ENCODE measurements at regions not wholly inside any gene's neighbourhood (a gene's known extent, or its start where the extent isn't known, plus 50 kb on each side); places are given as distances from the start of the nearest gene placed in this dataset.
A peak's percentile ranks its signal among the peaks of the same experiment; 100 is the strongest.

DNA sequence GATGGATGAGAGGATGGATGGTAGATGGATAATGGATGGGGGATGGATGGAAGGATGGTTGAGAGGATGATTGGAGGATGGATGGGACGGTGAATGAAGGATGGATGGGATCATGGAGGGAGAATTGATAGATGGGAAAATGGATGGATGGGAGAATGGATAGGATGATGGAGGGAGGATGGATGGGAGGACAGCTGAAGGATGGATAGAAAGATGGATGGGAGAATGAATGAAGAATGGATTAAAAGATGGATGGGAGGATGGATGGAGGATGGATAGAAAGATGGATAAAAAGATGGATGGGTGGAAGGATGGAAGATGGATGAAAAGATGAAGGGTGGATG, 218.3 kb upstream of the IER5L start (continued):
- no peak for TF ChIP-seq ZC3H10 (CRISPR knock-in tag; IDR thresholded peaks at IDR 0.05)

DNA sequence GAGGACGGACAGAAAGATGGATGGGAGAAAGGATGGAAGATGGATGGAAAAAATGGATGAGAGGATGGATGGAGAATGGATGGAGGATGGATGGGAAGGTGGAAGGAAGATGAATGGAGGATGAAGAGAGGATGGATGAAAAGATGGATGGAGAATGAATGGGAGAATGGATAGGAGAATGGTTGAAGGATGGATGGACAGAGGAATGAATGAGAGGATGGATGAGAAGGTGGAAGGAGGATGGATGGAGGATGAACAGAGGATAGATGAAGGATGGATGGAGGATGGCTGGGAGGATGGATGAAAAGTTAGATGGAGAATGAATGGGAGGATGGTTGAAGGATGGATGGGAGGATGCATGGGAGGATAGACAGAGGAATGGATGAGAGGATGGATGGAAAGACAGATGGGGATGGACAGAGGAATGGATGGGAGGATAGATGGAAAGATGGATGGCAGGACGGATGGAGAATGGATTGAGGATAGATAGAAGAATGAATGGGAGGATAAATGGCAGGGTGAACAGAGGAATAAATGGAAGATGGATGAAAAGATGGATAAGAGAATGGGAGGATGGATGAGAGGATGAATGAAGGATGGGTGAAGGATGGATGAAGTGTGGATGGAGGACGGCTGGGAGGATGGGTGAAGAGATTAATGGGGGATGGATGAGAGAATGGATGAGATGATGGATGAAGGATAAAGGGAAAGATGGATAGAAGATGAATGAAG, 217.7 kb upstream of the IER5L start:
- no peak for ATAC-seq
- no peak for TF ChIP-seq CSDC2 (CRISPR knock-in tag; IDR thresholded peaks at IDR 0.05)
- no peak for TF ChIP-seq ESRRG (CRISPR knock-in tag; IDR thresholded peaks at IDR 0.05)
- TF ChIP-seq ZC3H10 (CRISPR knock-in tag; IDR thresholded peaks at IDR 0.05): no peak
- TF ChIP-seq GLIS3 (CRISPR knock-in tag; IDR thresholded peaks at IDR 0.05): no peak
- TF ChIP-seq, protein P1, sequence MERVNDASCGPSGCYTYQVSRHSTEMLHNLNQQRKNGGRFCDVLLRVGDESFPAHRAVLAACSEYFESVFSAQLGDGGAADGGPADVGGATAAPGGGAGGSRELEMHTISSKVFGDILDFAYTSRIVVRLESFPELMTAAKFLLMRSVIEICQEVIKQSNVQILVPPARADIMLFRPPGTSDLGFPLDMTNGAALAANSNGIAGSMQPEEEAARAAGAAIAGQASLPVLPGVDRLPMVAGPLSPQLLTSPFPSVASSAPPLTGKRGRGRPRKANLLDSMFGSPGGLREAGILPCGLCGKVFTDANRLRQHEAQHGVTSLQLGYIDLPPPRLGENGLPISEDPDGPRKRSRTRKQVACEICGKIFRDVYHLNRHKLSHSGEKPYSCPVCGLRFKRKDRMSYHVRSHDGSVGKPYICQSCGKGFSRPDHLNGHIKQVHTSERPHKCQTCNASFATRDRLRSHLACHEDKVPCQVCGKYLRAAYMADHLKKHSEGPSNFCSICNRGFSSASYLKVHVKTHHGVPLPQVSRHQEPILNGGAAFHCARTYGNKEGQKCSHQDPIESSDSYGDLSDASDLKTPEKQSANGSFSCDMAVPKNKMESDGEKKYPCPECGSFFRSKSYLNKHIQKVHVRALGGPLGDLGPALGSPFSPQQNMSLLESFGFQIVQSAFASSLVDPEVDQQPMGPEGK (CRISPR knock-in tag; IDR thresholded peaks at IDR 0.05; ENCODE audit: borderline replicate concordance): no peak
- TF ChIP-seq ZNF8 (CRISPR knock-in tag; IDR thresholded peaks at IDR 0.05): no peak
- TF ChIP-seq ZNF565 (CRISPR knock-in tag; conservative IDR thresholded peaks at IDR 0.05; ENCODE audit: low read depth): no peak
- no peak for TF ChIP-seq ZFP3 (CRISPR knock-in tag; IDR thresholded peaks at IDR 0.05)
- no peak for TF ChIP-seq TCF4 (CRISPR knock-in tag; IDR thresholded peaks at IDR 0.05; ENCODE audit: borderline replicate concordance)
- no peak for TF ChIP-seq BACH2 (CRISPR knock-in tag; IDR thresholded peaks at IDR 0.05; ENCODE audit: borderline replicate concordance)
- TF ChIP-seq ZFP30 (CRISPR knock-in tag; IDR thresholded peaks at IDR 0.05): no peak
- no peak for TF ChIP-seq ARNTL (CRISPR knock-in tag; IDR thresholded peaks at IDR 0.05; ENCODE audit: borderline replicate concordance, low read depth)
- no peak for TF ChIP-seq SNAI2 (CRISPR knock-in tag; IDR thresholded peaks at IDR 0.05)
- no peak for TF ChIP-seq ZNF70 (CRISPR knock-in tag; IDR thresholded peaks at IDR 0.05)
- TF ChIP-seq PPARA (CRISPR knock-in tag; IDR thresholded peaks at IDR 0.05; ENCODE audit: borderline replicate concordance): no peak
- TF ChIP-seq, protein P2, sequence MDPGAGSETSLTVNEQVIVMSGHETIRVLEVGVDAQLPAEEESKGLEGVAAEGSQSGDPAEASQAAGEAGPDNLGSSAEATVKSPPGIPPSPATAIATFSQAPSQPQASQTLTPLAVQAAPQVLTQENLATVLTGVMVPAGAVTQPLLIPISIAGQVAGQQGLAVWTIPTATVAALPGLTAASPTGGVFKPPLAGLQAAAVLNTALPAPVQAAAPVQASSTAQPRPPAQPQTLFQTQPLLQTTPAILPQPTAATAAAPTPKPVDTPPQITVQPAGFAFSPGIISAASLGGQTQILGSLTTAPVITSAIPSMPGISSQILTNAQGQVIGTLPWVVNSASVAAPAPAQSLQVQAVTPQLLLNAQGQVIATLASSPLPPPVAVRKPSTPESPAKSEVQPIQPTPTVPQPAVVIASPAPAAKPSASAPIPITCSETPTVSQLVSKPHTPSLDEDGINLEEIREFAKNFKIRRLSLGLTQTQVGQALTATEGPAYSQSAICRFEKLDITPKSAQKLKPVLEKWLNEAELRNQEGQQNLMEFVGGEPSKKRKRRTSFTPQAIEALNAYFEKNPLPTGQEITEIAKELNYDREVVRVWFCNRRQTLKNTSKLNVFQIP (CRISPR knock-in tag; IDR thresholded peaks at IDR 0.05; ENCODE audit: borderline replicate concordance, low read depth): no peak
- no peak for TF ChIP-seq OSR1 (CRISPR knock-in tag; IDR thresholded peaks at IDR 0.05)

DNA sequence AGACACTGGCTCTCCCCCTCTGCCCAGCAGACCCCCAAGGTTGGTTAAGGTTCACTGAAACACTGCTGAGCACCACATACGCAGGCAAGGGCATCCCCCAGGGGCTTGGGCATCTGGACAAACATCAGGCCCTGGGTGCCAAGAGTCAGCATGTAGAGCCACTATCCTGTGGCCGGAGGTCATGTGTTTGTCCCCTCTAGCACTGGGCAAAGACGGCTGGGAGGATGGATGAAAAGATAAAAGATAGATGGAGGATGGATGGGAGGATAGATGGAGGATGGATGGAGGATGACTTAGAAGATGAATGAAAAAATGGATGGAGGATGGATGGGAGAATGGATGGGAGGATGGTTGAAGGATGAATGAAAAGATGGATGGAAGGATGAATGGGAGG, 216.8 kb upstream of the IER5L start:
- ATAC-seq: no peak
- TF ChIP-seq, protein P1 (CRISPR knock-in tag; IDR thresholded peaks at IDR 0.05; ENCODE audit: borderline replicate concordance): no peak
- TF ChIP-seq ISL1 (CRISPR knock-in tag; IDR thresholded peaks at IDR 0.05) (no peak), PPARA (CRISPR knock-in tag; IDR thresholded peaks at IDR 0.05; ENCODE audit: borderline replicate concordance) (no peak), ZNF70 (CRISPR knock-in tag; IDR thresholded peaks at IDR 0.05) (peak; percentile 63)

DNA sequence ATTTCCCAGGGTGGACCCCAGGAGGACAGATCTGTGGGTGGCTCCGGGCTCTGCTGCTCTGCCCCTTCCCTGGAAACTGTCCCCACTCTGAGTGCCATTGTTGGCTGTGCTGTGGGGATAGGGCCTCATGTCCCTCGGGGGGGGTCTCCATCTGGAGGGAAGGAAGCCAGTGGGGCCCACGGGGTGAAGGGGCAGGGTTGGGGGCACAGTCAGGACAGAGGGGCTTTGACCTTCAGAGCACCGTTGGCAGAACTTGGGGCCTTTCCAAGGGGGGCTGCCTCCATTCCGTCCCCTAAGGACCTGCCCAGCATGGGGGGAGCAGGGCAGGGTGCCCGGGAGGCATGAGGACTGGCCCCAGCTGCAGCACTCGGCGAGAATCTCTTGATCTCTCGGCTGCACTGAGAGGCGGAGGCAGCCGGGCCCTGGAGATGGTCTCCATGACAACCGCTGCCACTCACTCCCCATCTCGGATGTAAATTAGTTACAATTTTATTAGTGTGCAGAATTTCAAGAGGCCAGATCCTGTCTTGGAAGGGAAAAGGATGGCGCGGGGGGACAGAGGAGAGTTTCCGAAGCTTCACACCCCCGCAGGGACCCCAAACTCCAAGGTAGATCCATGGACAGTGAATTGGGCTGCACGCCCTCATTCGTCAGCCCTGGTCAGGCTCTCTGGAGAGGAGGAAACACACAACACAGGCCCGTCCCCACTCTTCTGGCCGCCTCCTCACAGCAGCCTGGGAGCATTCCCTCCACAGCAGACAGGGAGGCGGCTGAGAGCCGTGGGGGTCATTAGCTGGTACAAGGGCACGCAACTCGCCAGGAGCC, 216.2 kb upstream of the IER5L start:
- TF ChIP-seq, protein P3, sequence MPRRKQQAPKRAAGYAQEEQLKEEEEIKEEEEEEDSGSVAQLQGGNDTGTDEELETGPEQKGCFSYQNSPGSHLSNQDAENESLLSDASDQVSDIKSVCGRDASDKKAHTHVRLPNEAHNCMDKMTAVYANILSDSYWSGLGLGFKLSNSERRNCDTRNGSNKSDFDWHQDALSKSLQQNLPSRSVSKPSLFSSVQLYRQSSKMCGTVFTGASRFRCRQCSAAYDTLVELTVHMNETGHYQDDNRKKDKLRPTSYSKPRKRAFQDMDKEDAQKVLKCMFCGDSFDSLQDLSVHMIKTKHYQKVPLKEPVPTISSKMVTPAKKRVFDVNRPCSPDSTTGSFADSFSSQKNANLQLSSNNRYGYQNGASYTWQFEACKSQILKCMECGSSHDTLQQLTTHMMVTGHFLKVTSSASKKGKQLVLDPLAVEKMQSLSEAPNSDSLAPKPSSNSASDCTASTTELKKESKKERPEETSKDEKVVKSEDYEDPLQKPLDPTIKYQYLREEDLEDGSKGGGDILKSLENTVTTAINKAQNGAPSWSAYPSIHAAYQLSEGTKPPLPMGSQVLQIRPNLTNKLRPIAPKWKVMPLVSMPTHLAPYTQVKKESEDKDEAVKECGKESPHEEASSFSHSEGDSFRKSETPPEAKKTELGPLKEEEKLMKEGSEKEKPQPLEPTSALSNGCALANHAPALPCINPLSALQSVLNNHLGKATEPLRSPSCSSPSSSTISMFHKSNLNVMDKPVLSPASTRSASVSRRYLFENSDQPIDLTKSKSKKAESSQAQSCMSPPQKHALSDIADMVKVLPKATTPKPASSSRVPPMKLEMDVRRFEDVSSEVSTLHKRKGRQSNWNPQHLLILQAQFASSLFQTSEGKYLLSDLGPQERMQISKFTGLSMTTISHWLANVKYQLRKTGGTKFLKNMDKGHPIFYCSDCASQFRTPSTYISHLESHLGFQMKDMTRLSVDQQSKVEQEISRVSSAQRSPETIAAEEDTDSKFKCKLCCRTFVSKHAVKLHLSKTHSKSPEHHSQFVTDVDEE (CRISPR knock-in tag; IDR thresholded peaks at IDR 0.05): no peak; the same call in 1 of the 2 replicates
- TF ChIP-seq, protein P1 (CRISPR knock-in tag; IDR thresholded peaks at IDR 0.05; ENCODE audit: borderline replicate concordance): no peak
- TF ChIP-seq ZNF565 (CRISPR knock-in tag; conservative IDR thresholded peaks at IDR 0.05; ENCODE audit: low read depth) (no peak), ZC3H10 (CRISPR knock-in tag; IDR thresholded peaks at IDR 0.05) (no peak)
- ATAC-seq: peak; percentile 88

All from SK-N-SH treated with all-trans-retinoic acid at 6 μM for 48 hours (cell line).